Endothelial cell (in vitro differentiated cells): ENCODE measurements at regions not wholly inside any gene's neighbourhood (a gene's known extent, or its start where the extent isn't known, plus 50 kb on each side); places are given as distances from the start of the nearest gene placed in this dataset.

Experiments used
- DNase-seq: peaks from one replicate; pipeline ENCODE4 v3.0.0; 2021; ENCODE audit warnings: low spot score
- H3K27ac Mint-ChIP-seq: one replicate; pipeline ENCODE4 v1.8.0; 2021; ENCODE audit warnings: mixed read lengths, inconsistent platforms; ENCODE audit not compliant: unreplicated experiment
- H3K27me3 Mint-ChIP-seq: one replicate; pipeline ENCODE4 v1.8.0; 2021; ENCODE audit warnings: mild to moderate bottlenecking, moderate library complexity, mixed read lengths, inconsistent platforms; ENCODE audit not compliant: unreplicated experiment
- H3K36me3 Mint-ChIP-seq: one replicate; pipeline ENCODE4 v1.8.0; 2021; ENCODE audit warnings: mild to moderate bottlenecking, low read depth, mixed read lengths, inconsistent platforms; ENCODE audit not compliant: unreplicated experiment
- H3K4me1 Mint-ChIP-seq: one replicate; pipeline ENCODE4 v1.8.0; 2021; ENCODE audit warnings: mild to moderate bottlenecking, mixed read lengths, inconsistent platforms; ENCODE audit not compliant: unreplicated experiment
- H3K4me3 Mint-ChIP-seq: one replicate; pipeline ENCODE4 v1.8.0; 2021; ENCODE audit warnings: mild to moderate bottlenecking, mixed read lengths, inconsistent platforms; ENCODE audit not compliant: unreplicated experiment
- H3K9me3 Mint-ChIP-seq: one replicate; pipeline ENCODE4 v1.8.0; 2021; ENCODE audit warnings: mixed read lengths, inconsistent platforms; ENCODE audit not compliant: unreplicated experiment
- TF ChIP-seq, protein P1 (sequence below): fragments of 200-600 bp; sonication (generic); IDR thresholded peaks from one replicate; pipeline ENCODE4 v1.5.0; 2021; ENCODE audit warnings: antibody characterized with exemption; ENCODE audit not compliant: unreplicated experiment

DNA sequence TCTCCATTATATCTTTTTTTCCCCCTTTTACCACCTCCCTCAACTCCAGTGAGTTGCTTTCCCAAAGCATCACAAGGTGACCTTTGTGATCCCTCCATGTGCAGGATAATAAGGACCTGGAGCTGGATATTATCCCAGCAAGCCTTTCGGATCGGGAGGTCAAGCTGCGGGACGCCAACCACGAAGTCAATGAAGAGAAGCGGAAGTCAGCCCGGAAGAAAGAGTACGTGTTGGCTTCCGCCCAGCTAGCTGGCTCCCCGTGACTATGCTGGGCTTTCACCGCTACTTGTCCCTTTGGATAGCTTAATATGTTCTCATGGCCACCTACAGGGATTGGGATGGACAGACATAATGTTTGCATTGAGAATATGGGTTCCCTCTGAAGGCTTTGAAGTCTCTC lies 273.7 kb upstream of the UMPS start:
- no peak overlapping the region for H3K4me3 Mint-ChIP-seq
- H3K36me3 Mint-ChIP-seq, result peaks cover 37% of the 10 kb centered on the region
- no peak overlapping the region for H3K27ac Mint-ChIP-seq
- H3K27me3 Mint-ChIP-seq, result no peaks in the 10 kb centered on the region
- H3K4me1 Mint-ChIP-seq, result no peaks in the 10 kb centered on the region
- TF ChIP-seq, protein P1, sequence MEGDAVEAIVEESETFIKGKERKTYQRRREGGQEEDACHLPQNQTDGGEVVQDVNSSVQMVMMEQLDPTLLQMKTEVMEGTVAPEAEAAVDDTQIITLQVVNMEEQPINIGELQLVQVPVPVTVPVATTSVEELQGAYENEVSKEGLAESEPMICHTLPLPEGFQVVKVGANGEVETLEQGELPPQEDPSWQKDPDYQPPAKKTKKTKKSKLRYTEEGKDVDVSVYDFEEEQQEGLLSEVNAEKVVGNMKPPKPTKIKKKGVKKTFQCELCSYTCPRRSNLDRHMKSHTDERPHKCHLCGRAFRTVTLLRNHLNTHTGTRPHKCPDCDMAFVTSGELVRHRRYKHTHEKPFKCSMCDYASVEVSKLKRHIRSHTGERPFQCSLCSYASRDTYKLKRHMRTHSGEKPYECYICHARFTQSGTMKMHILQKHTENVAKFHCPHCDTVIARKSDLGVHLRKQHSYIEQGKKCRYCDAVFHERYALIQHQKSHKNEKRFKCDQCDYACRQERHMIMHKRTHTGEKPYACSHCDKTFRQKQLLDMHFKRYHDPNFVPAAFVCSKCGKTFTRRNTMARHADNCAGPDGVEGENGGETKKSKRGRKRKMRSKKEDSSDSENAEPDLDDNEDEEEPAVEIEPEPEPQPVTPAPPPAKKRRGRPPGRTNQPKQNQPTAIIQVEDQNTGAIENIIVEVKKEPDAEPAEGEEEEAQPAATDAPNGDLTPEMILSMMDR, result no peak
- H3K9me3 Mint-ChIP-seq, result no peaks in the 10 kb centered on the region
- no peak for DNase-seq

DNA sequence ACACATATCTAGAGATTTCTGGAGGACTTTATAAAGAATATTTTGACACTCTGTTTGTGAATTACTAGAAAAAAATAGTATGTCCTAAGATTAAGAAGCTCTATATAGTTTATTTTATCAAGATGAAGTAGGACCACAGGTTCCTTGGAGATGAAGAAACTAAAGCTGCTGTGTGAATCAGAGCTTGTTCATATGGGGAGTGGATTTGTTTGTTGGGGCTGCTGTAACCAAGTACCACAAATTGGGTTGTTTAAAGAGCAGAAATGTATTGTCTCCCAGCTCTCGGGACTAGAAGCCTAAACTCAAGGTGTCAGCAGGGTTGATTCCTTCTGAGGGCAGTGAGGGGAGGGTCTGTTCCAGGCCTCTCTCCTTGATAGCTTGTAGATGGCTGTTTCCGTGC lies 270.6 kb upstream of the UMPS start:
- TF ChIP-seq, protein P1, result no peak
- no peak overlapping the region for H3K4me3 Mint-ChIP-seq
- peaks cover 3% of the 10 kb centered on the region for H3K27me3 Mint-ChIP-seq
- no peaks in the 10 kb centered on the region for H3K4me1 Mint-ChIP-seq
- DNase-seq, result no peak
- H3K36me3 Mint-ChIP-seq, result peaks cover 31% of the 10 kb centered on the region
- no peaks in the 10 kb centered on the region for H3K9me3 Mint-ChIP-seq
- no peak overlapping the region for H3K27ac Mint-ChIP-seq

DNA sequence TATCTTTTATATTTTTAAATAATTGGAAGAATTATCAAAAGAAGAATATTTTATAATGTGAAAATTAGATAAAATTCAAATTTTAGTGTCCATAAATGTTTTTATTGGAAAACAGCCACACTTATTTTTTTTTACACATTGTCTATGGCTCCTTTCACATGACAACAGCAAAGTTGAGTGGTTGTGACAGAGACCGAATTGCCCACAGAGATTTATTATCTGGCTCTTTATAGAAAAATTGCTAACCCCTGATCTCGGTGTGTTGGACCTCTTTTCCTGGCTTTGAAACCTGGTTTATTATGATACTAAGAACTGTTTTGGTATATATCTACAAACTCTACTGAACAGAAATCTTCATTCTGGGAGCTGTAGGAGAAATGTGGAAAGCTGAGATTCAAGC lies 269.1 kb upstream of the UMPS start:
- DNase-seq, result no peak
- TF ChIP-seq, protein P1, result no peak
- Mint-ChIP-seq H3K27ac (no peak overlapping the region), H3K27me3 (peaks cover 3% of the 10 kb centered on the region), H3K4me1 (no peaks in the 10 kb centered on the region), H3K9me3 (no peaks in the 10 kb centered on the region), H3K36me3 (peaks cover 23% of the 10 kb centered on the region), H3K4me3 (no peak overlapping the region)

DNA sequence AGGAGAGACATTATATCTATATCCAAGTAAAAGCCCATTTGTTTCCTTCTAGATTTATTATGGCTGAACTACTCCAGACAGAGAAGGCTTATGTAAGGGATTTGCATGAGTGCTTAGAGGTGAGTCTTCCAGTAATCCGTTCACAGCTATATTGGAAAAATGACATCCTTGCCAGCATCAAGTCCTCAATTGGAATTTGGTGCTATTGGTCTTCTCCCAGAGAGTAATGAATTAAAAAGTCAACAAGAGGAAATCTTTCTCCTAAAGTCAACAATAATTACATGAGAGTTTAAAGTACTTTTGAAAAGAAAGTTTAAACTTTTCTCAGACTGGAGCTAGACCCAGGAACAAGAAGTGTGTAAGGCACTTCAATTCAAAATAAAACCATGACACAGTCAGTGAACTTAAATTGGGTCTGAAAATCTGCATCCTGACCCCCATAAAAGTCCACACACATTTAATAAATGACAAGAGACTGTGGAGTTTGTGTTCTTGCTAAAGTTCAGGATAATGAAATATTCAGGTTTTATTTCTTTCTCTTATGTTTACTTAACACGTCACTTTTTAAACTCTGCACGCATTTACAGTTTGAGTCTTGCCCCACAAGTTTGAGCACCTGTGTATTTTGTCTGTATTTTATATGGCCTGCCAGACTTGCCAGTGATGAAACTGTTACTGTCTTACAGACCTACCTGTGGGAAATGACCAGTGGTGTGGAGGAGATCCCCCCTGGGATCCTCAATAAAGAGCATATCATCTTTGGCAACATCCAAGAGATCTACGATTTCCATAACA lies 268.2 kb upstream of the UMPS start:
- no peaks in the 10 kb centered on the region for H3K4me1 Mint-ChIP-seq
- H3K27ac Mint-ChIP-seq, result no peak overlapping the region
- H3K9me3 Mint-ChIP-seq, result no peaks in the 10 kb centered on the region
- no peak overlapping the region for H3K4me3 Mint-ChIP-seq
- DNase-seq, result no peak
- peaks cover 3% of the 10 kb centered on the region for H3K27me3 Mint-ChIP-seq
- TF ChIP-seq, protein P1, result no peak
- H3K36me3 Mint-ChIP-seq, result peaks cover 23% of the 10 kb centered on the region

DNA sequence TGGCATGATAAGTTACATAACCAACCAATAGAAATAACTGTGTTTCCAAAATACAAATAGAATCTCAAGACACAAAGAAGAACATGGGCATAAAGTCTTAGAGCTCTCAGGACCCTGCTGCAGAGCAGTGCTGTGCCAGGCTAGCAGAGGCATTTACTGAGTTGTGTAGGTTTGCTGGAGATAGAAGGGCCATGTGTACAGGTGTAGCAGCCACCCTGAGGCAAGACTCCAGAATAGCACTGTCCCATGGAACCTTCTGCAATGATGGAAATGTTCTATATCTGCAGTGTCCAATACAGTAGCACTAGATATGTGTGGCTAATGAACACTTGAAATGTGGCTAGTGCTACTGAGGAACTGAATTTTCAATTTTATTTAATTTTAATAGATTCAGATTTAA lies 267.0 kb upstream of the UMPS start:
- TF ChIP-seq, protein P1, result no peak
- Mint-ChIP-seq H3K27ac (no peak overlapping the region), H3K4me3 (no peak overlapping the region), H3K27me3 (peaks cover 7% of the 10 kb centered on the region), H3K4me1 (no peaks in the 10 kb centered on the region), H3K36me3 (peaks cover 15% of the 10 kb centered on the region), H3K9me3 (no peaks in the 10 kb centered on the region)
- no peak for DNase-seq
